ENCODE measurements at regions not wholly inside any gene's neighbourhood (a gene's known extent, or its start where the extent isn't known, plus 50 kb on each side); places are given as distances from the start of the nearest gene placed in this dataset.
A peak's percentile ranks its signal among the peaks of the same experiment; 100 is the strongest.

GRCh38 chr2:13876491-13877037 is 756.0 kb upstream of the LRATD1 start:
- TF ChIP-seq CTCF (IDR thresholded peaks at IDR 0.05 in 4 of 5, conservative IDR thresholded peaks at IDR 0.05 in 1 of 5) (no peak), POLR2A (IDR thresholded peaks at IDR 0.05) (no peak)
- H3K4me3 ChIP-seq = no peak overlapping the region
- H3K9me3 ChIP-seq = no peaks in the 10 kb centered on the region
- intact Hi-C loops (cut with DNase I; ENCODE audit: low total_unique reads) = no loop called here
- in situ Hi-C loops (cut with MboI; ENCODE audit: low sequenced_read_pairs in 4 of 4) = no loop called here
- peak overlapping the region in 3 of 4 donors; percentile 18 to 56 (median 28) for H3K27ac ChIP-seq
- H3K36me3 ChIP-seq = no peaks in the 10 kb centered on the region
- H3K27me3 ChIP-seq = no peaks in the 10 kb centered on the region
- DNase-seq (no peak), ATAC-seq (peak in 1 of 2 donors; percentile 30)
- H3K4me1 ChIP-seq = no peaks in the 10 kb centered on the region

- TF ChIP-seq POLR2A (IDR thresholded peaks at IDR 0.05) (no peak), CTCF (IDR thresholded peaks at IDR 0.05 in 4 of 5, conservative IDR thresholded peaks at IDR 0.05 in 1 of 5) (no peak)
- ATAC-seq (no peak), DNase-seq (no peak)
- intact Hi-C loops (cut with DNase I; ENCODE audit: low total_unique reads) (no loop called here), in situ Hi-C loops (cut with MboI; ENCODE audit: low sequenced_read_pairs in 4 of 4) (no loop called here)
- Histone ChIP-seq H3K4me1 (no peaks in the 10 kb centered on the region), H3K4me3 (no peak overlapping the region), H3K36me3 (no peaks in the 10 kb centered on the region), H3K27me3 (no peaks in the 10 kb centered on the region), H3K9me3 (no peaks in the 10 kb centered on the region), H3K27ac (no peak overlapping the region)
These were observed 754.9 kb upstream of the LRATD1 start for GRCh38 chr2:13877571-13877970.

- TF ChIP-seq POLR2A (IDR thresholded peaks at IDR 0.05) = no peak
- no peak for TF ChIP-seq CTCF (IDR thresholded peaks at IDR 0.05 in 4 of 5, conservative IDR thresholded peaks at IDR 0.05 in 1 of 5)
- Histone ChIP-seq H3K36me3 (no peaks in the 10 kb centered on the region), H3K27me3 (no peaks in the 10 kb centered on the region), H3K4me3 (no peak overlapping the region), H3K27ac (no peak overlapping the region), H3K4me1 (no peaks in the 10 kb centered on the region), H3K9me3 (no peaks in the 10 kb centered on the region)
- in situ Hi-C loops (cut with MboI; ENCODE audit: low sequenced_read_pairs in 4 of 4) = no loop called here
- no peak for ATAC-seq
- no peak for DNase-seq
- intact Hi-C loops (cut with DNase I; ENCODE audit: low total_unique reads) = no loop called here
These were observed 748.1 kb upstream of the LRATD1 start for GRCh38 chr2:13884291-13884976.

- Histone ChIP-seq H3K4me3 (no peak overlapping the region), H3K27ac (no peak overlapping the region), H3K27me3 (no peaks in the 10 kb centered on the region), H3K4me1 (no peaks in the 10 kb centered on the region), H3K9me3 (no peaks in the 10 kb centered on the region), H3K36me3 (no peaks in the 10 kb centered on the region)
- in situ Hi-C loops (cut with MboI; ENCODE audit: low sequenced_read_pairs in 4 of 4) = no loop called here
- TF ChIP-seq CTCF (IDR thresholded peaks at IDR 0.05 in 4 of 5, conservative IDR thresholded peaks at IDR 0.05 in 1 of 5) = no peak
- TF ChIP-seq POLR2A (IDR thresholded peaks at IDR 0.05) = no peak
- no peak for DNase-seq
- intact Hi-C loops (cut with DNase I; ENCODE audit: low total_unique reads) = no loop called here
- ATAC-seq = no peak
These were observed 731.0 kb upstream of the LRATD1 start for GRCh38 chr2:13901526-13901925.

Data from gastrocnemius medialis (tissue), 4 donors.